ENCODE measurements at regions not wholly inside any gene's neighbourhood (a gene's known extent, or its start where the extent isn't known, plus 50 kb on each side); places are given as distances from the start of the nearest gene placed in this dataset.
A peak's percentile ranks its signal among the peaks of the same experiment; 100 is the strongest.

- FAIRE-seq (no peak), DNase-seq (ENCODE audit: low spot score in 2 of 2) (no peak)
Observed at GRCh38 chr4:108529102-108529501, 91.3 kb upstream of the RPL34 start.

- FAIRE-seq (no peak), DNase-seq (ENCODE audit: low spot score in 2 of 2) (no peak)
Observed at GRCh38 chr4:108527723-108528122, 92.7 kb upstream of the RPL34 start.

GRCh38 chr4:108520807-108521206 lies 99.6 kb upstream of the RPL34 start:
- DNase-seq (ENCODE audit: low spot score in 2 of 2): no peak
- no peak for FAIRE-seq

- DNase-seq (ENCODE audit: low spot score in 2 of 2) (no peak), FAIRE-seq (no peak)
Observed at GRCh38 chr4:108519911-108520601, 100.3 kb upstream of the RPL34 start.

GRCh38 chr4:108519208-108519833 lies 101.1 kb upstream of the RPL34 start:
- no peak for DNase-seq (ENCODE audit: low spot score in 2 of 2)
- no peak for FAIRE-seq

GRCh38 chr4:108512615-108513505 lies 107.5 kb upstream of the RPL34 start:
- DNase-seq (ENCODE audit: low spot score in 2 of 2) (peak; percentile 4 to 11), FAIRE-seq (no peak)

GRCh38 chr4:108511618-108512017 lies 108.8 kb upstream of the RPL34 start:
- no peak for DNase-seq (ENCODE audit: low spot score in 2 of 2)
- no peak for FAIRE-seq

GRCh38 chr4:108502356-108502755 lies 118.0 kb upstream of the RPL34 start:
- DNase-seq (ENCODE audit: low spot score in 2 of 2) (no peak), FAIRE-seq (no peak)

GRCh38 chr4:108498925-108499324 lies 121.5 kb upstream of the RPL34 start:
- FAIRE-seq (no peak), DNase-seq (ENCODE audit: low spot score in 2 of 2) (no peak)

- DNase-seq (ENCODE audit: low spot score in 2 of 2) (no peak), FAIRE-seq (no peak)
Observed at GRCh38 chr4:108493596-108493931, 126.8 kb upstream of the RPL34 start.

- no peak for DNase-seq (ENCODE audit: low spot score in 2 of 2)
- no peak for FAIRE-seq
Observed at GRCh38 chr4:108492816-108493595, 127.4 kb upstream of the RPL34 start.

GRCh38 chr4:108488865-108489264 lies 131.5 kb upstream of the RPL34 start:
- FAIRE-seq (no peak), DNase-seq (ENCODE audit: low spot score in 2 of 2) (no peak)

- DNase-seq (ENCODE audit: low spot score in 2 of 2) (no peak), FAIRE-seq (no peak)
Observed at GRCh38 chr4:108486046-108486445, 134.3 kb upstream of the RPL34 start.

GRCh38 chr4:108484187-108484586 lies 136.2 kb upstream of the RPL34 start:
- FAIRE-seq: no peak

GRCh38 chr4:108483650-108484049 lies 136.7 kb upstream of the RPL34 start:
- no peak for DNase-seq (ENCODE audit: low spot score in 2 of 2)
- FAIRE-seq: no peak

More at GRCh38 chr4:108484187-108484586, 136.2 kb upstream of the RPL34 start:
- DNase-seq (ENCODE audit: low spot score in 2 of 2): no peak

GRCh38 chr4:108483079-108483478 lies 137.3 kb upstream of the RPL34 start:
- no peak for DNase-seq (ENCODE audit: low spot score in 2 of 2)
- FAIRE-seq: no peak

GRCh38 chr4:108480881-108481280 lies 139.5 kb upstream of the RPL34 start:
- no peak for FAIRE-seq
- no peak for DNase-seq (ENCODE audit: low spot score in 2 of 2)

- no peak for FAIRE-seq
- no peak for DNase-seq (ENCODE audit: low spot score in 2 of 2)
Observed at GRCh38 chr4:108477527-108478108, 142.8 kb upstream of the RPL34 start.

GRCh38 chr4:108473163-108473720 lies 147.1 kb upstream of the RPL34 start:
- no peak for FAIRE-seq
- DNase-seq (ENCODE audit: low spot score in 2 of 2): no peak

All from frontal cortex (tissue), 3 donors.